ENCODE measurements at regions not wholly inside any gene's neighbourhood (a gene's known extent, or its start where the extent isn't known, plus 50 kb on each side); places are given as distances from the start of the nearest gene placed in this dataset.

GRCh38 chr7:91796122-91796521, 84.4 kb downstream of the MTERF1 start:
- no peak for DNase-seq
- Histone ChIP-seq H3K9me3 (replicated peaks in 1 of 3) (no peaks in the 10 kb centered on the region), H3K27ac (no peak overlapping the region), H3K4me1 (replicated peaks in 1 of 2) (no peaks in the 10 kb centered on the region), H3K4me3 (no peak overlapping the region), H3K36me3 (replicated peaks in 1 of 2) (no peaks in the 10 kb centered on the region), H3K27me3 (no peaks in the 10 kb centered on the region)
- WGBS, 4 donors, result 84 to 89% (median 86%) methylated on average over 3 of the region's 3 CpGs
- intact Hi-C loops (cut with DNase I), result no loop called here
- TF ChIP-seq CTCF (IDR thresholded peaks at IDR 0.05) (no peak), POLR2A (IDR thresholded peaks at IDR 0.05) (no peak)

- H3K9me3 ChIP-seq (replicated peaks in 1 of 3), result no peaks in the 10 kb centered on the region
- TF ChIP-seq POLR2A (IDR thresholded peaks at IDR 0.05) (no peak), CTCF (IDR thresholded peaks at IDR 0.05) (no peak)
- H3K4me3 ChIP-seq, result no peak overlapping the region
- 84 to 86% (median 85%) methylated on average over 3 of the region's 3 CpGs for WGBS, 4 donors
- no peaks in the 10 kb centered on the region for H3K27me3 ChIP-seq
- intact Hi-C loops (cut with DNase I), result no loop called here
- no peak for DNase-seq
- no peak overlapping the region for H3K27ac ChIP-seq
- no peaks in the 10 kb centered on the region for H3K36me3 ChIP-seq (replicated peaks in 1 of 2)
- H3K4me1 ChIP-seq (replicated peaks in 1 of 2), result no peaks in the 10 kb centered on the region
Measured at GRCh38 chr7:91798425-91798824, 82.1 kb downstream of the MTERF1 start.

- Histone ChIP-seq H3K36me3 (replicated peaks in 1 of 2) (no peaks in the 10 kb centered on the region), H3K9me3 (replicated peaks in 1 of 3) (no peaks in the 10 kb centered on the region), H3K27me3 (no peaks in the 10 kb centered on the region), H3K4me1 (replicated peaks in 1 of 2) (no peaks in the 10 kb centered on the region), H3K4me3 (no peak overlapping the region), H3K27ac (no peak overlapping the region)
- intact Hi-C loops (cut with DNase I), result no loop called here
- 85 to 99% (median 94%) methylated on average over 4 to 9 of the region's 9 CpGs for WGBS, 4 donors
- no peak for TF ChIP-seq CTCF (IDR thresholded peaks at IDR 0.05)
- no peak for TF ChIP-seq POLR2A (IDR thresholded peaks at IDR 0.05)
- DNase-seq, result no peak
Measured at GRCh38 chr7:91800389-91800788, 80.1 kb downstream of the MTERF1 start.

GRCh38 chr7:91801331-91801983, 79.0 kb downstream of the MTERF1 start:
- 89 to 95% (median 92%) methylated on average over 5 of the region's 5 CpGs; no CpG with 5 or more reads in 1 of the 4 donors for WGBS, 4 donors
- H3K36me3 ChIP-seq (replicated peaks in 1 of 2), result no peaks in the 10 kb centered on the region
- H3K9me3 ChIP-seq (replicated peaks in 1 of 3), result no peaks in the 10 kb centered on the region
- DNase-seq, result no peak
- no peak overlapping the region for H3K4me3 ChIP-seq
- H3K27ac ChIP-seq, result no peak overlapping the region
- no peaks in the 10 kb centered on the region for H3K27me3 ChIP-seq
- TF ChIP-seq POLR2A (IDR thresholded peaks at IDR 0.05), result no peak
- TF ChIP-seq CTCF (IDR thresholded peaks at IDR 0.05), result no peak
- no peaks in the 10 kb centered on the region for H3K4me1 ChIP-seq (replicated peaks in 1 of 2)
- intact Hi-C loops (cut with DNase I), result no loop called here

Data from adrenal gland (tissue), 9 donors.